OCI-LY3 (cell line): ENCODE measurements at regions not wholly inside any gene's neighbourhood (a gene's known extent, or its start where the extent isn't known, plus 50 kb on each side); places are given as distances from the start of the nearest gene placed in this dataset.

Source experiments
- H2AFZ ChIP-seq: fragments of 200-600, 300-600 bp; shearing (Covaris generic); 2 replicates; pipeline ENCODE4 v1.6.0; 2014; ENCODE audit warnings: antibody characterized with exemption, low read depth, low read length
- H3K27ac ChIP-seq: fragments of 200-600, 300-600 bp; sonication (generic); 2 replicates; pipeline ENCODE4 v1.5.1; 2014; ENCODE audit warnings: mild to moderate bottlenecking, low read length, moderate library complexity, mixed read lengths
- H3K27me3 ChIP-seq: fragments of 200-600, 300-600 bp; sonication (generic); 2 replicates; pipeline ENCODE4 v1.6.1; 2014; ENCODE audit warnings: low read depth, low read length, mixed read lengths
- H3K36me3 ChIP-seq: fragments of 200-600, 300-600 bp; sonication (generic); replicated peaks from 2 replicates; pipeline ENCODE3; 2014; ENCODE audit warnings: low read depth, low read length, mixed read lengths
- H3K4me1 ChIP-seq: fragments of 300-600, 200-600 bp; sonication (generic); 2 replicates; pipeline ENCODE4 v1.6.1; 2014; ENCODE audit warnings: low read length, mixed read lengths
- H3K4me2 ChIP-seq: fragments of 200-600, 300-600 bp; sonication (generic); 2 replicates; pipeline ENCODE4 v1.6.1; 2014; ENCODE audit warnings: low read length, mixed read lengths
- H3K4me3 ChIP-seq: fragments of 300-600, 200-600 bp; sonication (generic); 2 replicates; pipeline ENCODE4 v1.5.1; 2014; ENCODE audit warnings: antibody characterized with exemption, mild to moderate bottlenecking, low read length, moderate library complexity
- H3K79me2 ChIP-seq: fragments of 300-600, 200-600 bp; shearing (Covaris generic); 2 replicates; pipeline ENCODE4 v1.6.1; 2014; ENCODE audit warnings: mild to moderate bottlenecking, low read length, mixed read lengths
- H3K9ac ChIP-seq: fragments of 300-600, 200-600 bp; shearing (Covaris generic); 2 replicates; pipeline ENCODE4 v1.6.0; 2014; ENCODE audit warnings: mild to moderate bottlenecking, low read length, moderate library complexity
- H3K9me3 ChIP-seq: fragments of 200-600, 300-600 bp; shearing (Covaris generic); 2 replicates; pipeline ENCODE4 v1.6.1; 2014; ENCODE audit warnings: low read length, mixed read lengths; ENCODE audit not compliant: insufficient read depth
- H4K20me1 ChIP-seq: fragments of 200-600, 300-600 bp; sonication (generic); 2 replicates; pipeline ENCODE4 v1.6.1; 2016; ENCODE audit warnings: low read length, mixed read lengths; ENCODE audit not compliant: insufficient read depth
- EZH2phosphoT487 ChIP-seq: fragments of 200-600 bp; shearing (Covaris generic); IDR thresholded peaks from 2 replicates; pipeline ENCODE4 v1.6.1; 2018; ENCODE audit warnings: antibody characterized with exemption, mixed run types, low read depth
- TF ChIP-seq, protein P1 (sequence below): fragments of 200-600, 300-600 bp; sonication (generic); IDR thresholded peaks from 2 replicates; pipeline ENCODE4 v1.5.1; 2014; ENCODE audit warnings: antibody characterized with exemption, low read length, low read depth

DNA sequence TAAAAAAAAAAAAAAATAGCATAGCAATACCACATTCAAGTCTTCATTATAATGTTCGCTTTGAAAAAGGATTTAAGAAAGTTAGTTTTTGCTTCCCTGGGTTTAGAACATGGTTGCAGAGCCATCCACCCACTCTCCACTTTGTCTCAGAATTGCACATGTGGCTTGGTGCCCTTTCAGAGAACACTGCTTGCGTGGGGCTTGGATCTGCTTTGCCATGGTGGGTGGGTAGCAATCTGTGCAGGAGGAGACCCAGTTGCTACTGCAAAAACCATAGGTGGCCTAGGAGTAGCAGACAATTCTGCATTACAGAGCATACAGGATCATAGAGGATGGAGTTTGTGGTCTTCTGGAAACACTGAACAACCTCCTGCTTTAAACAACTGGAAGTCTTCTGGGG, 421.4 kb upstream of the CELF2 start:
- H3K27ac ChIP-seq = no peak overlapping the region

DNA sequence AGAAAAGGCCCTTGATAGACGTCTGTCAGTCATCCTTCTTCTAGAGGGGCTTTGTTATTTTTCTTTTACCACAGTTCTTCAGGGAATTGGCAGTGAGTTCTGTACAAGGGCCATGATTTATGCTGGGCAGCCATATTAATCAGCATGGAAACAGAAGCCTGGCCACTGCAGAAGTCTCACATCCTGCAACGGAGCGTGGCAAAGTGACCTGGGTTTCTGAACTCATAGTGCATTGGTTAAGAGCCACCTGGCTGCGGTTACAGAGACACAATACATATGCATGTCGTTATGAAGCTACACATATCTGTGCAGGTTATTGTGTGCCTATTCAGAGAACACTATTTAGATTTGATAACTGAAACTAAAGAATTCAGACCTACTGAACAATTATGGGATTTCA, 419.4 kb upstream of the CELF2 start:
- no peak overlapping the region for H3K4me2 ChIP-seq
- H3K79me2 ChIP-seq = no peaks in the 10 kb centered on the region
- no peak overlapping the region for H3K27ac ChIP-seq
- no peaks in the 10 kb centered on the region for H3K9me3 ChIP-seq
- H3K4me1 ChIP-seq = no peaks in the 10 kb centered on the region
- H4K20me1 ChIP-seq = no peaks in the 10 kb centered on the region
- H2AFZ ChIP-seq = no peak overlapping the region
- H3K27me3 ChIP-seq = no peaks in the 10 kb centered on the region
- H3K9ac ChIP-seq = no peak overlapping the region
- no peak overlapping the region for H3K4me3 ChIP-seq
- TF ChIP-seq EZH2phosphoT487 = no peak
- TF ChIP-seq, protein P1, sequence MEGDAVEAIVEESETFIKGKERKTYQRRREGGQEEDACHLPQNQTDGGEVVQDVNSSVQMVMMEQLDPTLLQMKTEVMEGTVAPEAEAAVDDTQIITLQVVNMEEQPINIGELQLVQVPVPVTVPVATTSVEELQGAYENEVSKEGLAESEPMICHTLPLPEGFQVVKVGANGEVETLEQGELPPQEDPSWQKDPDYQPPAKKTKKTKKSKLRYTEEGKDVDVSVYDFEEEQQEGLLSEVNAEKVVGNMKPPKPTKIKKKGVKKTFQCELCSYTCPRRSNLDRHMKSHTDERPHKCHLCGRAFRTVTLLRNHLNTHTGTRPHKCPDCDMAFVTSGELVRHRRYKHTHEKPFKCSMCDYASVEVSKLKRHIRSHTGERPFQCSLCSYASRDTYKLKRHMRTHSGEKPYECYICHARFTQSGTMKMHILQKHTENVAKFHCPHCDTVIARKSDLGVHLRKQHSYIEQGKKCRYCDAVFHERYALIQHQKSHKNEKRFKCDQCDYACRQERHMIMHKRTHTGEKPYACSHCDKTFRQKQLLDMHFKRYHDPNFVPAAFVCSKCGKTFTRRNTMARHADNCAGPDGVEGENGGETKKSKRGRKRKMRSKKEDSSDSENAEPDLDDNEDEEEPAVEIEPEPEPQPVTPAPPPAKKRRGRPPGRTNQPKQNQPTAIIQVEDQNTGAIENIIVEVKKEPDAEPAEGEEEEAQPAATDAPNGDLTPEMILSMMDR = no peak
- H3K36me3 ChIP-seq = no peaks in the 10 kb centered on the region

More for the DNA sequence above, 421.4 kb upstream of the CELF2 start:
- Histone ChIP-seq H2AFZ (no peak overlapping the region), H3K4me1 (no peaks in the 10 kb centered on the region), H3K4me3 (no peak overlapping the region), H3K79me2 (no peaks in the 10 kb centered on the region), H3K9me3 (no peaks in the 10 kb centered on the region), H4K20me1 (no peaks in the 10 kb centered on the region), H3K36me3 (no peaks in the 10 kb centered on the region), H3K4me2 (no peak overlapping the region), H3K9ac (no peak overlapping the region), H3K27me3 (no peaks in the 10 kb centered on the region)
- TF ChIP-seq EZH2phosphoT487 = no peak
- TF ChIP-seq, protein P1 = no peak

DNA sequence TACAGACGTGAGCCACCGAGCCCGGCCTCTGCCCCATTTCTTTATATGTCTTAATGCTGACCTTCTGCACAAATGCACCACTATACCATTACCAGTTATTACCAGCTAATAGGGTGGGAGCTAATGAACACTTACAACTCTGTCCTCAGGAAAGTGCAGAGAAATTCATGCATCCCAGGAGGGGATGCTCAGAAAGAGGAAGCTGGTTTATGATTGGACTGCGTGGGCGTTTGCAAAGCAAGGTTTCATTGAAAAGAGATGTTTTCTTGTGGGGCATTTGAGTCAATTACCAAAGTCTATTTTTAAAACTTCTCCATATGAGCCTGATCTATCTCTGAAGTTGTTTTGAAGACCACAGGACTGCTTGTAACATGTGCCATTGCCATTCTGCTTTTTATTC, 417.7 kb upstream of the CELF2 start:
- TF ChIP-seq, protein P1 = no peak
- TF ChIP-seq EZH2phosphoT487 = no peak
- no peaks in the 10 kb centered on the region for H4K20me1 ChIP-seq
- no peak overlapping the region for H3K27ac ChIP-seq

DNA sequence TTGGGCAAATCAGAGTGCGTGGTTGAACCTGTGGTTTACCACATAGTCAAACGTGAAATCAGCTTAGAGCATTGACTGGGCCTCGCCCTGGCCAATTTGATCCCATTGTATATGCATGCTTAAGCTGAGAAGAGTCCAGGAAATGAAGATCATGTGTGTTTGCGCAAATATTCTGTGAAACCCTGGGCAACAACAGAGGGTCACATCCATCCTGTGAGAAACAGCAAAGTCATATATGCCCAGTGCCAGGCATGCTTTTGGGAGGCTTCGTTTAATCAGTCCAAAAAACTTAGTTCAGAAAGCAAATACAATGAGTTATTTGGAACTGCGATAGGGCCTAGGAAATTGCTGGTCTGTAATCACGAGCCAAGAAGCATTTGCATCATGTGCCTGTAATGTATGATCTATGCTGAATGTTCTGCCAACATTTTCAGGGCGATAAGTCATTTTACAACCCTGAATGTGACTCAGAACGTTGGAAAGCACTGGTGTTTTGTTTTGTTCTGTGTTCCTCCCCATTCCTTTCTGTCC, 412.1 kb upstream of the CELF2 start:
- no peak overlapping the region for H3K27ac ChIP-seq
- no peaks in the 10 kb centered on the region for H3K79me2 ChIP-seq
- no peaks in the 10 kb centered on the region for H3K27me3 ChIP-seq
- H2AFZ ChIP-seq = no peak overlapping the region
- no peaks in the 10 kb centered on the region for H3K4me1 ChIP-seq
- no peaks in the 10 kb centered on the region for H3K36me3 ChIP-seq
- H3K4me3 ChIP-seq = no peak overlapping the region
- no peak overlapping the region for H3K4me2 ChIP-seq
- TF ChIP-seq, protein P1 = no peak
- H3K9me3 ChIP-seq = no peaks in the 10 kb centered on the region
- no peaks in the 10 kb centered on the region for H4K20me1 ChIP-seq
- H3K9ac ChIP-seq = no peak overlapping the region

More for the DNA sequence above, 417.7 kb upstream of the CELF2 start:
- H3K4me1 ChIP-seq = no peaks in the 10 kb centered on the region
- no peaks in the 10 kb centered on the region for H3K9me3 ChIP-seq
- H3K36me3 ChIP-seq = no peaks in the 10 kb centered on the region
- no peak overlapping the region for H3K4me3 ChIP-seq
- H2AFZ ChIP-seq = no peak overlapping the region
- H3K9ac ChIP-seq = no peak overlapping the region
- no peaks in the 10 kb centered on the region for H3K27me3 ChIP-seq
- no peaks in the 10 kb centered on the region for H3K79me2 ChIP-seq
- no peak overlapping the region for H3K4me2 ChIP-seq
